GM19238 (cell line): ENCODE measurements at regions not wholly inside any gene's neighbourhood (a gene's known extent, or its start where the extent isn't known, plus 50 kb on each side); places are given as distances from the start of the nearest gene placed in this dataset.
A peak's percentile ranks its signal among the peaks of the same experiment; 100 is the strongest.

ENCODE experiments used
- DNase-seq: peaks from one replicate; pipeline ENCODE4 v3.0.0; 2011; ENCODE audit warnings: low spot score; ENCODE audit not compliant: insufficient read length

DNA sequence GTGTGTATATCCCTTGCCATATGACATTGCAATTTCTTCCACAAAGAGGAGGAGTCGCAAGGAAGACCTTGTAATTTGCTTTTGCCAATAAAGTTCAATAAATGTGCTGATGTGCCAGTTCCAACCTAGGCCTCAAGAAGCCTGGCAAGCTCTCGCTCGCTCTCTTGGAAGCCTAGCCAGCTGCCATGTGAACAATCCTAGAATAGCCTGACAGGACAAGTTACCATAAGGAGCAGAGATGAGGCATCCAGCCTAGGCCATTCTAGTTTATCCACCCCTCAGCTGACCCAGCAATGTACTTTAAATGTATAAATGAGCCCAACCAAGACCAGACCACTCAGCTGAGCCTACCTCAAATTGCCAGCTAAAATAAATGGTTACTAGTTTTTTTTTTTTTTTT lies 145.7 kb upstream of the QRFPR start:
- DNase-seq = no peak

GRCh38 chr4:121519236-121519838 lies 138.5 kb upstream of the QRFPR start:
- DNase-seq = no peak

- no peak for DNase-seq
These were observed 136.4 kb upstream of the QRFPR start for GRCh38 chr4:121517241-121517640.

DNA sequence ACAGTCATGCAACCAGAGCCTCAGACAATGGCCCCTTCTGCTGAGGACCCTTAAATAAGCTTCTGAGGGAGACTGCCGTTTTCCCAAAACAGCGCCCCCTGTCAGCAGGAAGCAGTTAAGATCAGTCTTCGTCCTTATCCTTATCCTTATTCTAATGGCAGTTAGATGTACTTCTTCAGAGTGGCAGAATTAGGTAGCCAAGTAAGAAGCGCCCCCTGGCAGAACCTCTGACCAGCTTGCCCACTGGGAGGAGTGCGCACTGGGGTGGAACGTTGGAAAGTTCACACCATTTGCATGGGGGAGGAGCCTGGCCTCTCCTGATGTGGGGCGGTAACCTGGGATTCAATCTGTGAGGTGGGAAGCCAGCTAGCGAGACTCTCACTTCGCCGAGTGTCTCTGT lies 133.6 kb upstream of the QRFPR start:
- no peak for DNase-seq

DNA sequence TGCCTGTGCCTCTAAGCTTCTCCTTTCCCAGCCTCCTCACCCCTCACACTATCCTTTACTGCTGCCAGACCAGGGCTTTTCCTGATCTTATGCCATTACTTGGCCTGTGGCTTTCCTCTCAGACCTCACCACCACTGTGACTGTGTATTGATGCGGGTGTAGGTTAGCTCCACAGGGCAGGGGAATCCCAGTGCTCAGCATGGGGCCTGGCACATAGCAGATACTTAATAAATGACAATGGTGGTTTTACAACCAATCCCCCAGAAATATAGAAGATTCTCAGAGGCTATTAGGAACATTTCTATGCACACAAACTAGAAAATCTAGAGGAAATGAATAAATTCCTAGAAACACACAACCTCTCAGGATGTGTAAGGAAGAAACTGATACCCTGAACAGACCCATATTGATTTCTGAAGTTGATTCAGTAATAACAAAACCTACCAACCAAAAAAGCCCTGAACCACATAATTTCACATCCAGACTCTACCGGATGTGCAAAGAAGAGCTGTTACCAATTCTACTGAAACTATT lies 129.6 kb upstream of the QRFPR start:
- DNase-seq = no peak

- DNase-seq = no peak
These were observed 104.5 kb upstream of the QRFPR start for GRCh38 chr4:121485190-121485804.

- peak; percentile 4 for DNase-seq
These were observed 103.8 kb upstream of the QRFPR start for GRCh38 chr4:121484633-121485032.

- no peak for DNase-seq
These were observed 99.0 kb upstream of the QRFPR start for GRCh38 chr4:121479808-121480207.

DNA sequence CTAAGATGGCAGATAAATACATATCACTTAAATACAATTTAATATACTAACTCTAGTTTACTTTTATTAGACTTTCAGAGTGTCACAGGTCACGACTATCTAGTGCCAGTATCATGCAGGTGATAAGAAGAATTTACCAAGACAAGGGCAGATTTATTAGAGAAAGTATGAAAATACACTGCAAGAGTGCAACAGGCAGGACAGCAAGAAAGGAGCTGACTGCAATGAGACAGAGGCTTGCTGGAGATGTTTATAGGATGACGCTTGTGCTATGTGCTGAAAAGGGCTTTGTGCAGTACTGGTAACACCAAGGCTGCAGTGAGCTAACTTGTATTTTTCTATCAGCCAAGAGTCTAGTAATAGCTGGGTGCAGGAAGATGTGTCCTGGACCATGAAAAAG lies 96.7 kb upstream of the QRFPR start:
- no peak for DNase-seq

GRCh38 chr4:121477079-121477478 lies 96.3 kb upstream of the QRFPR start:
- no peak for DNase-seq

GRCh38 chr4:121472937-121473721 lies 92.3 kb upstream of the QRFPR start:
- DNase-seq = no peak

DNA sequence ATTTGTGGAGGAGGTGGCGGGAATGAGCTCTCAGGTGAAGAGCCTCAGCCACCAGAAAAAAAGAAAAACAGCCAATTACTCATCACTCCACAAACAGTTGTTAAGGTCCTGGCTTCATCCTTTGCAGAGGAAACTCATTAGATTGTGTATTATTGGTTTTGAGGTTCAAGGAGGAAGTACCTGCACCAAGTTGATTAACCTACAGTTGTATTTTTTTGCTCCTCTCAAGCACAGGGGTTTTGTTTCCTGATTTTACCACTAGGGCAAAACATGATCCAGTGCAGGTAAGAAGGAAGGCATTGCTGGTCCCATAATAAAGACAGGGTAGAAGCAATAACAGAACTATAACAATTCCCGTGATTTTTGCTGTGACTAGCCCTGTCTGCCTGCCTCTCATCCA lies 84.0 kb upstream of the QRFPR start:
- DNase-seq = no peak

DNA sequence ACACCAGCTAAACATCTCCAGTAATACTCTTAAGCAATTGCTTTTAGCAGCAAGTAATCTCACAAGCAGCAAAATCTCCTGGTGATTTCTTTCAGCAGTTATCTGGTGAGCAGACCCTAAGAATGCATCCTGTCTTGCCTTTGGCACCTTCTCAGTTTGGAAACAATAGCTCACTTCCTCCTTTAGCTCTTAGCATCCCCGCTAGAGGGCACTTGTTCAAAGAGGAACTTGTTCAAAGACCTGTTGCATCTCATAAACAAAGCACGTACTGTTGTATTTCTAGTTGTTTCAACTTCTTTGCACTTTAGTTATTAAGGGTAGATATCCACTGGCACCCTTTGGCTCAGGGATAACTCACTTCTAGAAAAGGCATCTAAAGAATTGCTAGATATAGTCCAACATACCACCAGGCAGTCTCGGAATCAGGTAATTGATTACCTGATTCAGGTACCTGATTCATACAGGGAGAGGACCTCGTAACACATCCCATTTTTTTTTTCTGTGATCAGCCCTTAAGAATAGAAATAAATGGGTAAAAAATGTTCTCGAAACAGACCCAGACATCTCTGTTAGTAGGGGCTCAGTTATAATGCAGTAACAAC lies 81.9 kb upstream of the QRFPR start:
- DNase-seq = peak; percentile 7

DNA sequence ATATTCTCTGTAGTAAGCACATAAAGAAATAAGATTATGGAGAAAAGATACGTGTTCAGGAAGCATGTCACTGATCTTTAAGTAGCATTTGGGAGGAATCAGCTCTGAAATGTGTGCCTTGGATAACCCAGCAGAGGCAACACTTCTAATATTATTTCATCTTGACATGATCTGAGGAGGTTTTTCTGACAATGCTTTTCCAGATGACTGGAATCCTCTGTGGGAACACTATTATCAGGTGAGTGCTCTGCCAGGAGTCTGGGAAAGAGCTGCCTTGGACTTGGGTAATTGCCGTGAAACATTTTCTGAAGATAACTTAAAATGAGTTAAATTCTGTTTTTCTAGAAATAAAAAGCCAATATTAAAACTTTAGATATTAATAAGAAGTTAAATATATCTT lies 78.2 kb upstream of the QRFPR start:
- DNase-seq = no peak

DNA sequence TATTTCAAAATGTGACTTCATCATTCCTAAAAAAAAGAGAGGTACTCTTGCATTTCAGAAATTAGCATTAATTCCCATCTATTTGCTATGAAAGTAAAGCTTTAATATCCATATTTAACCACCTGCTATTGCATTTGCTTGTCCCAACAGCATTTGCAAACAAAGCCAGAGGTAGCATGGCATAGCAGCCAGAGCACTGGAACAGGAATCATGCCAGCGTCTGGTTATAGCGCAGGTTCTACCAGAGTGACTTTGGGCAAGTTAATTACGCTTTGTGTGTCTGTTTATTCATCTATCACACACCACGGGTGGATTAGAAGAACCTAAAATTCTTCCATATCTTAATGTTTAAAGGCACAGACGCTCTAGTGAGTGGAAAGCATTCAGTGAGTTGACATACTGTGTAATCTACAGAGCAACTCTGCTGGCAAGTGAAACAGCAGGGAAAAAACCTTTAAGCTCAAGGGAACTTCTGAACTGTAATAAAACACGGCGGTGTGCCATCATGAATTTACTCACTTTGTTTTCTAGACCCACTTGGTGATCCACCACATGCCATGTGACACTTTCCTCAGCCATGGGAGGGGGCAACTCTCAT lies 76.6 kb upstream of the QRFPR start:
- DNase-seq = no peak

DNA sequence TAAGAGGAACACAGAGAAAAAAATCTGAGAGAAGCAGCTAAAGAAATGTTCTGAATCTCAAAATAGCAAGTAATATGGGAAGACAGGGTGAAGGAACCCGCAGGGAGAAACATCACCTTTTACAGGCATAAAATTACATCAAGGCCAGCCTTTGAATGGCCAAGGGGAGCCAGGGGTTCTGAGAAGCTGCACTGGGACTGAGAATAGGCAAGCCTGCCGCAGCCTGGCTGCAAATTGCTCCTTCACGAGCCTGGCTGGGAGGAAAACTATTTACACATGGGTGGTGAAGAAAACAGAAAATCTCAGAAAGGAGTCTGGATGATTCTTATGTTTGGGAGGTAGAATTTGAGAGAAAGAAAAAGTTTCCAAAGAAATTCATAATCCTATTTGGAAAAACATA lies 74.5 kb upstream of the QRFPR start:
- DNase-seq = no peak

DNA sequence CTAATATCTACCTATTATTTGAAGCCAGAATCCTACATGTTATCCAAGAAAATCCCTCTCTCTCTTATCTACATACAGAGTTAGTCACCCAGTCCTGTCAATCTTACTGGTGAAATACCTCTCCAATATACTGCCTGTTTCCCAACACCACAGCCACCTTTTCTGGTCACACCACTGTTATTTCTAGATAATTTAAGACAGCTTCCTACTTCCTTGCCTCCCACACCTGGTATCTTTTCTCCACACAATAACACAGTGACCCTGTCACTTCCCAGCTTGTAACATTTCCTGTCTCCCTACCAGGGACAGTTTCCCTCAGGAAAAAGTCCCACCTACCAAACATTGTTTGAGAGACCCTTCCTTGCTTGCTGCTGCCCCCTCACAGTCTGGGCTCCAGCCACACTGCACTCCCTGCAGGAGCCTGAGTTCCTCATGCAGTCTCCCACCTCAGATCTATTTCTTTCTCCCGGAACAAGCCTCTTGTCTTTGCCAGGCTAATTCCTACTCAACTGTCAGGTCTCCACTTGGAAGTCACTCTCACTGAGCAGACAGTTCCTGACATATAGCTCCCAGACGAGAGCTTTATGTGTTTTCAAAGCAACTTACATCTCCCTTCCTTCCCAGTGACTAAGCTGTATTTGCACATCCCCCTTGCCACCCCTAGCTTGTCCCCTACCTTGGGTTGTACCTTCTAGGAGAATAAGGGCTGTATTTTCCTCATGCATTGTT lies 73.6 kb upstream of the QRFPR start:
- no peak for DNase-seq

DNA sequence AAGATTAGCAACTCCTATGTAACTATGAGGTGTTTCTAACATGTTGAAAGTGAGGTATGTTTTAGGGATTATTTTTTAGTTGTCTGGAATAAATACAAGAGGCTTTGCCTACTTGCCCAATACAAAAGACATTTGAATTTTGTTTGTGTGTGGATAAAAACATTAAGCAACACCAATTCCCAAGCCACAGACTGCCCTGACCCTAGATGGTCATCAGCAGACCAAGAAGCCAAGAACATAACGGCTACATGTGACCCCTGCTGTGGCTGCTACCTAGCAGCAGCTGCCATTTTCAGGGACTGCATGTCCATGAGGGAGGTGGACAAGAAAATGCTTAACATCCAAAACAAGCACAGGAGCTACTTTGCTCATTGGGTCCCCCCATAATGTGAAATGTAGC lies 70.5 kb upstream of the QRFPR start:
- no peak for DNase-seq

DNA sequence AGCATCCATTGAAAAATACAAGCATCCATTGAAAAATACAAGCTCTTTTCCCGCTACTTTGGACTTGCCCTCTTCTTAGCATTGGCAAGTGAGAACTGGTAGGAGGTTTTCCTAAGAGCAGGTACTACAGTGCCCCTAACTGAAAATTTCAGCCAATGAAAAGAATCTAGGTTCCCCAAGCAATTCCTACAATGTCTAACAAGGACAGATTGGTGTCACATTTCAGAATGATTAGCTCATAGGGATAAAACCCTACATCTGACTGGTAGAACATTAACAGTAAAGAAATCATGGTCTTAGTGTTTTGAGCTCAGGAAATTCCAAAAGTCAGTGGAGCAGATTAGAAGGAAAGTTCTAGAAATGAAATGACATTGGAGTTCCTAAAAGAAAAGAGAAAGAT lies 68.6 kb upstream of the QRFPR start:
- DNase-seq = no peak

DNA sequence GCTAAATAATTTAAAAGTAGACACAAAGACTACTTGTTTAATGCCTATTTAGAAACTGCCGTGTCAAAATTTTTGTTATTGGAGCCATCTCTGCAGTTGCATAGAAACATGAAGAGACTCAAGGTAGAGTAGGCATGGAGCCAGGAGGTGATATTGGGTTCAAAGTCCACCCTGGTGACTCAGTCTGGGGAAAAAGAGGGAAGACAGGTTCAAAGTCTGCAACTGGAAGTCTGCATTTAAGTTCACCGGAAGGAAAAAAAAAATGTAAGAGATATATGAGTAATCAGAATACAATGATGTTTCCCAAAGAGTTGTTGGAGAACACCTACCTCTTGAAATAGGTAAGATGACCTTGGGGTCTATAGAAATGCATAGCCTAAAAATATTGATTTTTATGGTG lies 67.4 kb upstream of the QRFPR start:
- DNase-seq = no peak

DNA sequence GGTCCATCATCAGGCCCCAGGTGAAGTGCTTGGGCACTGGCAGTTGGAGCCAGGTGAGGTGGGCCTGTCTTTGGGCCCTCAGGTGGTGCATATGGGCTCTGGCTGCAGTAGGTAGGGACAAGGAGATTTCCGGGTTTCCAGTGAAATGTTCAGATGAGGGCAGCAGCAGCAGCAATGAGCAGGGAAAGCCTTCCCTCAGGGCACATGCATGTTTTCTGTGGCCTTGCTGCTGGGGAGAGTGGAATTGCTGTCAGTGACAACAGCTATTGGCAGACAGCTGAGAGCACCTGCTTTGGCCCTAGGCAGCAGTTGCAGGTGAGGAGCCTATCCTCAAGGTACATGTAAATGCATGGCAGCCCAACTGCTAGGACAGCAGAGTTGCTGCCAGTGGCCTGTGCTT lies 58.9 kb upstream of the QRFPR start:
- no peak for DNase-seq
